ENCODE measurements at regions not wholly inside any gene's neighbourhood (a gene's known extent, or its start where the extent isn't known, plus 50 kb on each side); places are given as distances from the start of the nearest gene placed in this dataset.

- TF ChIP-seq REST (IDR thresholded peaks at IDR 0.05; ENCODE audit: insufficient read depth in 1 of 2, low read depth in 2 of 2, low read length in 1 of 2) (no peak), CTCF (IDR thresholded peaks at IDR 0.05) (no peak), POLR2AphosphoS5 (IDR thresholded peaks at IDR 0.05; ENCODE audit: low read depth, low read length) (no peak), SIN3A (IDR thresholded peaks at IDR 0.05; ENCODE audit: borderline replicate concordance, insufficient read depth, low read depth, low read length) (no peak)
Observed at GRCh38 chr11:45395421-45395820, 109.3 kb upstream of the SYT13 start.

All from Panc1 (cell line).